ENCODE measurements at regions not wholly inside any gene's neighbourhood (a gene's known extent, or its start where the extent isn't known, plus 50 kb on each side); places are given as distances from the start of the nearest gene placed in this dataset.
A peak's percentile ranks its signal among the peaks of the same experiment; 100 is the strongest.

GRCh38 chr12:127579446-127579845 lies 687.5 kb upstream of the TMEM132C start:
- no peak for DNase-seq (ENCODE audit: low read depth)

GRCh38 chr12:127582074-127582473 lies 684.9 kb upstream of the TMEM132C start:
- no peak for DNase-seq (ENCODE audit: low read depth)

GRCh38 chr12:127583041-127583440 lies 683.9 kb upstream of the TMEM132C start:
- DNase-seq (ENCODE audit: low read depth): no peak

GRCh38 chr12:127588249-127588648 lies 678.7 kb upstream of the TMEM132C start:
- peak; percentile 87 for DNase-seq (ENCODE audit: low read depth)

- no peak for DNase-seq (ENCODE audit: low read depth)
Measured at GRCh38 chr12:127589541-127589940, 677.4 kb upstream of the TMEM132C start.

GRCh38 chr12:127590868-127591267 lies 676.1 kb upstream of the TMEM132C start:
- DNase-seq (ENCODE audit: low read depth): no peak

GRCh38 chr12:127592245-127592644 lies 674.7 kb upstream of the TMEM132C start:
- no peak for DNase-seq (ENCODE audit: low read depth)

GRCh38 chr12:127594351-127594970 lies 672.5 kb upstream of the TMEM132C start:
- no peak for DNase-seq (ENCODE audit: low read depth)

GRCh38 chr12:127595506-127595905 lies 671.5 kb upstream of the TMEM132C start:
- DNase-seq (ENCODE audit: low read depth): no peak

GRCh38 chr12:127596891-127597290 lies 670.1 kb upstream of the TMEM132C start:
- no peak for DNase-seq (ENCODE audit: low read depth)

GRCh38 chr12:127599436-127599835 lies 667.5 kb upstream of the TMEM132C start:
- no peak for DNase-seq (ENCODE audit: low read depth)

GRCh38 chr12:127600211-127600610 lies 666.8 kb upstream of the TMEM132C start:
- no peak for DNase-seq (ENCODE audit: low read depth)

GRCh38 chr12:127606476-127607015 lies 660.4 kb upstream of the TMEM132C start:
- DNase-seq (ENCODE audit: low read depth): no peak

- DNase-seq (ENCODE audit: low read depth): no peak
Measured at GRCh38 chr12:127607146-127607725, 659.7 kb upstream of the TMEM132C start.

GRCh38 chr12:127608359-127608758 lies 658.6 kb upstream of the TMEM132C start:
- DNase-seq (ENCODE audit: low read depth): peak; percentile 15

- DNase-seq (ENCODE audit: low read depth): peak; percentile 8
Measured at GRCh38 chr12:127613056-127613455, 653.9 kb upstream of the TMEM132C start.

GRCh38 chr12:127619869-127620734 lies 646.9 kb upstream of the TMEM132C start:
- no peak for DNase-seq (ENCODE audit: low read depth)

GRCh38 chr12:127620735-127621355 lies 646.1 kb upstream of the TMEM132C start:
- DNase-seq (ENCODE audit: low read depth): no peak

- DNase-seq (ENCODE audit: low read depth): no peak
Measured at GRCh38 chr12:127621366-127621765, 645.6 kb upstream of the TMEM132C start.

- no peak for DNase-seq (ENCODE audit: low read depth)
Measured at GRCh38 chr12:127623362-127623761, 643.6 kb upstream of the TMEM132C start.

- DNase-seq (ENCODE audit: low read depth): no peak
Measured at GRCh38 chr12:127625176-127625771, 641.7 kb upstream of the TMEM132C start.

- peak; percentile 11 for DNase-seq (ENCODE audit: low read depth)
Measured at GRCh38 chr12:127628645-127629044, 638.3 kb upstream of the TMEM132C start.
